Tibial nerve (tissue), 4 donors: ENCODE measurements at regions not wholly inside any gene's neighbourhood (a gene's known extent, or its start where the extent isn't known, plus 50 kb on each side); places are given as distances from the start of the nearest gene placed in this dataset.

ENCODE experiments used
- CTCF ChIP-seq, 5 experiments: fragments of 200-600 bp in 3 of 5; fragments of 450-650 bp in 2 of 5; sonication (generic) in 3 of 5; IDR thresholded peaks; one replicate each; pipeline ENCODE4 v1.5.1; 2016 to 2019; ENCODE audit warnings: antibody characterized with exemption in 5 of 5, mild to moderate bottlenecking in 3 of 5, moderate library complexity in 2 of 5
- EP300 ChIP-seq, 2 donors: sonication (generic); formaldehyde crosslinking; IDR thresholded peaks; one replicate each; pipeline ENCODE4 v1.6.1; 2017; ENCODE audit warnings: antibody characterized with exemption in 2 of 2, mild to moderate bottlenecking in 1 of 2
- POLR2A ChIP-seq, 2 donors: fragments of 450-650 bp; IDR thresholded peaks; one replicate each; pipeline ENCODE4 v1.6.1; 2017; ENCODE audit warnings: antibody characterized with exemption in 2 of 2, mild to moderate bottlenecking in 2 of 2, moderate library complexity in 2 of 2

GRCh38 chr20:22901921-22902320 is 133.2 kb upstream of the SSTR4 start:
- TF ChIP-seq CTCF (IDR thresholded peaks at IDR 0.05) (no peak), EP300 (IDR thresholded peaks at IDR 0.05) (no peak), POLR2A (IDR thresholded peaks at IDR 0.05) (no peak)
